NT2/D1 (cell line): ENCODE measurements at regions not wholly inside any gene's neighbourhood (a gene's known extent, or its start where the extent isn't known, plus 50 kb on each side); places are given as distances from the start of the nearest gene placed in this dataset.

ENCODE experiments used
- YY1 ChIP-seq: IDR thresholded peaks from 2 replicates; pipeline ENCODE4 v1.6.1; 2011; ENCODE audit not compliant: insufficient read length, insufficient read depth
- ZNF274 ChIP-seq: IDR thresholded peaks from 2 replicates; pipeline ENCODE4 v1.6.1; 2011; ENCODE audit warnings: mild to moderate bottlenecking, low read depth, low read length

DNA sequence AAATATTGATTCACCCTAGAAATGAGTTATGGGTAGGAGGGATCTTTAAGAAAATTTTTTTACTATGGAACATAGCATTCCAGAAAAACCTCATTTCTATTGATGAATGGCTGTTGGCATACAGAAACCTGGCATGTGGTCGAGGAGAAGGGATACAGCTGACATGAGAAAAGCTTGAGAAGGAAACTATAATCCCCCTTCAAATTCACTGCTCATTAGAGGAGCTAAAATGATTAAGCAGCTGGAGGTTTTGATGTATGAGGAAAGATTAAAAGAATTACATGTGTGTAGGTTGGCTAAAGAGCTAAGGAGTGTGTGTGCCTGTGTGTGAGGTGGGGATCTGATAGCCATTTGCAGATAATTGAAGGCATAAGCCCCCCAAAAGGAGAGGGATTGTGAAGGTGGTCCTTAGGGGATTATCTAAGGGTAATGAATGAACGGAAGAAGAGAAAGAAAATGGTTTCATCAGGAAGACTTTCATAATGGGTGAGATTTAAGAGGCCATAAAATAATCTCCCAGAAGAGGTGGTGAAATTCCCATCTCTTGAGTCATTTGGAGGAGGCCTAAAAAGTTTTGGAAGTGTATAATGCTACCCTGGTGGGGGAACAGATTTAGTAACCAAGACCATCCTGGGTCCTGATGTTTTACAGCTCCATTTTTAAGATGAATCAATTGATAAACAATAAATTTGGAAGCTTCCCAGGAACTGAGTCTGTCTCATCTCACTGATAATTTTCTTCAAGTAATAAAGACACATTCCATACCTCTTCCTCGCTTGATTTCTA is 272.0 kb upstream of the HAND2 start:
- TF ChIP-seq ZNF274 = no peak
- no peak for TF ChIP-seq YY1
